Activated naive CD8-positive, alpha-beta T cell treated with anti-CD3 and anti-CD28 coated beads for 36 hours (primary cell): ENCODE measurements at regions not wholly inside any gene's neighbourhood (a gene's known extent, or its start where the extent isn't known, plus 50 kb on each side); places are given as distances from the start of the nearest gene placed in this dataset.
"Not testable (repeated sequence)": the region's sequence is repeated elsewhere in the genome, so short reads cannot be mapped to it uniquely, and the experiment has no call there.

Experiments used
- DNase-seq: peaks from one replicate; pipeline ENCODE4 v3.0.0; 2021
- H3K27ac Mint-ChIP-seq: one replicate; pipeline ENCODE4 v1.8.0; 2022; ENCODE audit warnings: mild to moderate bottlenecking, moderate library complexity, mixed read lengths
- H3K27me3 Mint-ChIP-seq: one replicate; pipeline ENCODE4 v1.8.0; 2022; ENCODE audit warnings: mild to moderate bottlenecking, mixed read lengths
- H3K36me3 Mint-ChIP-seq: one replicate; pipeline ENCODE4 v1.8.0; 2021; ENCODE audit warnings: mild to moderate bottlenecking, mixed read lengths
- H3K4me1 Mint-ChIP-seq: one replicate; pipeline ENCODE4 v1.8.0; 2021; ENCODE audit warnings: mixed read lengths
- H3K4me3 Mint-ChIP-seq: one replicate; pipeline ENCODE4 v1.8.0; 2022; ENCODE audit warnings: mild to moderate bottlenecking, moderate library complexity, mixed read lengths
- H3K9me3 Mint-ChIP-seq: one replicate; pipeline ENCODE4 v1.8.0; 2022; ENCODE audit warnings: mixed read lengths

DNA sequence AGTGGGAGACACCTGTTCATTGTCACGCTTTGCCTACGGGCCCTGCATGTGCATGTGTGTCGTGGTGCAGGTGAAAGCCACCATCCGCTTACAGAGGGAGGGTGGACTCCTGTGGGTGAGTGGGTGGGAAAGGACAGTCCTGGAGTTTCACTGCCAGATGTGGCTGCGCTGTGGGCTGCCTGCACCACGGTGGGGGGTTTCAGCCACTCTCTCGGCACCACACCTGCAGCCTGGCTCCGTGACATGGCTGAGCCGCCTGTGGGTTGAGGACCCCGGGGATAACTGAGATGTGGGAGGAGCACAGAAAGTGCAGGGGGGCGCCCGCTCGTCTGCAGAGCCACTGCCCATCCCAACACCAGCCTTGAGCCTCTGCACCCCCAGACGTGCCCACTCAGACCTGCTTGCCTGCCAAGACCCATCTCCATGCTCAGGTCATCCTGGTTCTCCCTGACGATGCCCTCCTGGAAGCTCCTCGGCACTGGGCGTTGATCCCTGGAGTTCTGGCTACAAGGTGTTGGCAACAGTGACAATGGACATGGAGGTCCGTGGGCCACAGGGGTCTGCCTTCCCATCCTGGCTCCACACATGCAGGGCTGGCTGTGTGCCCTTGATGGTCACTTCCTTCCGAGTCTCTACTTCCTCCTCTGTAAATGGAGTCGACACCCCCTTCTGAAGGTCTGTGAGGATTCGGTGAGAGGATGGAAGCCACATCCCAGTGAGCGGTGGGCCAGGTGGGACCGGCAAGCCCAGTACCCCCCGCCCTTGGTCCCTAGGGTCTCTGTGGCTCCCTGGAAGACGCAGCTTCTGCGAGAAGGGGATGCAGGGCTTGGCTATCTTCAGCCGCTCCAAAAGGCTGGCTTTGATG lies 1007.0 kb downstream of the BRD1 start:
- no peak overlapping the region for H3K4me3 Mint-ChIP-seq
- H3K9me3 Mint-ChIP-seq: no peaks in the 10 kb centered on the region
- no peak overlapping the region for H3K27ac Mint-ChIP-seq
- no peaks in the 10 kb centered on the region for H3K4me1 Mint-ChIP-seq
- no peak for DNase-seq
- H3K36me3 Mint-ChIP-seq: no peaks in the 10 kb centered on the region
- peaks cover 15% of the 10 kb centered on the region for H3K27me3 Mint-ChIP-seq

DNA sequence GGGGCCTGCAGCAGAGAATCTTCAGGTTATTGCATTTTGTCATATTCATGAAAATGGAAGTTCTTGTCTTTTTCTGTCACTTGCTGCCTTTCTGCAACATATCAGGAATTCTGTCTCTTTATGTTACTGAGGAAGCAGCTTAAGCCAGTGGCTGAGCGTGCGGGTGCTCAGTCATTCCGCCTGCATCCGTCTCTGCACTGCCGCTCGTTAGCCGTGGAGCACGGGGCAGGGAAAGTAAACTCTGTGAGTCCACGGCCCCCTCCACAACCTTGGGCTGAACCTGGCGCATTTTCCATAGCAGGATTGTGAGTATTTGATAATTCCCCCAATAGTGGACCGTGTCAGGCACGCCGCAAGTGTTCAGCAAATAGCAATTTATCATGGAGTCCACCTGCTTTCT lies 1007.7 kb downstream of the BRD1 start:
- no peak overlapping the region for H3K27ac Mint-ChIP-seq
- peaks cover 13% of the 10 kb centered on the region for H3K27me3 Mint-ChIP-seq
- no peak for DNase-seq
- no peak overlapping the region for H3K4me3 Mint-ChIP-seq
- H3K36me3 Mint-ChIP-seq: no peaks in the 10 kb centered on the region
- H3K4me1 Mint-ChIP-seq: no peaks in the 10 kb centered on the region
- H3K9me3 Mint-ChIP-seq: no peaks in the 10 kb centered on the region

DNA sequence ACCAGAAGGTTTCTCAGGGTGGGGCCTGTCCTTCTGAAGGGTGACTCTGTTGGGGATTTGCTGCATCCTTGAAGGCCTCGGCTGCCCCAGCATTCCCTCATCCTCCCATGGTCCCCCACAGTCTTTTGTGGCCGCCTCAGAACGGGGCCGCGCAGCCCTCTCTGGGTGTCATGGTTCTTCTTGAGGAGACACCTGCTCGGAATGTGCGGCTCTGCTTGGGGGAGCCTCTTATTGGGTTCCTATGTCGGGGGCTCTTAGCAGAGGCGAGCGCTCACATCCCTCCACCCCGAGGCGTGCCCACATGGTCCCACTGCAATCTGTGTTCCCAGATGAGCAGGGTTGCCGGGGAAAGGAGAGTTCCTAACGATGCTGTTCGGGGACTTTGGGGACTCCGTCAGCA lies 1008.4 kb downstream of the BRD1 start:
- H3K9me3 Mint-ChIP-seq: no peaks in the 10 kb centered on the region
- H3K36me3 Mint-ChIP-seq: no peaks in the 10 kb centered on the region
- H3K4me3 Mint-ChIP-seq: no peak overlapping the region
- peaks cover 13% of the 10 kb centered on the region for H3K27me3 Mint-ChIP-seq
- H3K27ac Mint-ChIP-seq: no peak overlapping the region
- DNase-seq: no peak
- H3K4me1 Mint-ChIP-seq: no peaks in the 10 kb centered on the region

- not testable (repeated sequence) for H3K27ac Mint-ChIP-seq, H3K4me1 Mint-ChIP-seq, H3K4me3 Mint-ChIP-seq, H3K9me3 Mint-ChIP-seq, H3K36me3 Mint-ChIP-seq, DNase-seq, H3K27me3 Mint-ChIP-seq
Observed at GRCh38 chr22:48817491-48817890, 1010.2 kb downstream of the BRD1 start.

DNA sequence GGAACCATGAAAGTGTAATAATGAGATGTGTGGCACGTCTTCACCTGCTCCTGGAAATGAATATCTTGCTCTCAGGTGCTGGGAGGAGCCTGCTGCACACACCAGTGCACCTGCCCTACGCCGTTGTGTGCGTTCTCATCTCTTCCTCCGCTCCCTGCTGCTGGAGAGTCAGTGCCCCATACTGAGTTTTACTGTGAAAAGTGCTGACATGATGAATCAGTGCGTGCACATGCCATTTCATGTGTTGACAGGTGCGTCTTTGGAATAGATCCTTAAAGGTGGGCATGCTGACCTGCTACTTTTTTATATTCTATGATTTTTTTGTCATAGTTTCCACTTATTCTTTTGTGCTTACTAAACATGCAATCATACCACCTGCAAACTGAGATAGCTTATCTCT lies 1015.8 kb downstream of the BRD1 start:
- H3K4me3 Mint-ChIP-seq: no peak overlapping the region
- no peaks in the 10 kb centered on the region for H3K4me1 Mint-ChIP-seq
- DNase-seq: no peak
- H3K27ac Mint-ChIP-seq: no peak overlapping the region
- no peaks in the 10 kb centered on the region for H3K9me3 Mint-ChIP-seq
- no peaks in the 10 kb centered on the region for H3K36me3 Mint-ChIP-seq
- H3K27me3 Mint-ChIP-seq: peaks cover 6% of the 10 kb centered on the region

DNA sequence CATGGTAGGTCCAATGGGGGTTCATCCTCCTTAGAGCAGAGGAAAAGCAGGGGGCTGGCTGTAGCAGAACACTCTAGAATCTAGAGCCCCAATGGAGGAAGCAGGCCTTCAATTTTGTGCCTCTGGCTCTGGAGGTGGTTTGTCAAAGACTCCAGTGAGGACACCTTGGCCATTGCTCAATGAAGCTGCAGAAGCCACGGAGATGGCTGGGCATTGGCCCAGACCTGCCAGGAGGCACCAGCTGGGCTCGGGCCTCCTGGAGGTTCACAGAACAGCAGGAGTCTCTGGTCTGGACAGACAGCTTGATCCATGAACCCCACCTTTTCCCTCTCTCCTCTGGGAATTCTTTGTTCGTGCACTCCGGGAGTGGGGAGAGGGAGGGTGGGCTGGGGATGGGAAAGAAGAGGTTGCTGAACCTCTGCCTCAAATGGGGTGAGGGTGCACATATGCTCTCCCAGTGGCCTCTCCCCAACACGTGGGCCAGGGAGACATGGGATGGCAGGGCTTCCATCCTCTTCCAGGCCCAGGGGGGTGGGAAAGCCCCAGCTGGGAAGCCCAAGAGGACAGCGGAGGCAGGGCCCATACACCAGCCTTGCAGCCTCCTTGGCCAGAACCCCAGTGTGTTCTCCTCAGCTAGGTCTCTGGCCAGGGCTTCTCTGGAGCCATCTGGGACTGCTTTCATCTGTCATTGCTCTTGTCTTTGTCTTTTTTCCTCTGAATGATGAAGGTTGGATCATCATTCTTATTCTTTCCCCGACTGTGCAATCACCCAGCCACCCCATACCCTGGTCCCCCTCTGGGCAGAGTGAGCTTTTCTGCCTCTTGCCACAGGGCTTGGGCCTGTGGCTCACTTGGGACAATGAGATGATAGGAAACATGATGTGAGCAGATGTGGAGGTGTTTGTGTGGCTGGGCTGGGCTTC lies 1019.4 kb downstream of the BRD1 start:
- Mint-ChIP-seq H3K27ac (no peak overlapping the region), H3K4me3 (no peak overlapping the region), H3K4me1 (no peaks in the 10 kb centered on the region), H3K27me3 (peaks cover 6% of the 10 kb centered on the region), H3K9me3 (no peaks in the 10 kb centered on the region), H3K36me3 (no peaks in the 10 kb centered on the region)
- DNase-seq: no peak

- H3K27me3 Mint-ChIP-seq: peaks cover 6% of the 10 kb centered on the region
- H3K4me3 Mint-ChIP-seq: no peak overlapping the region
- no peaks in the 10 kb centered on the region for H3K36me3 Mint-ChIP-seq
- no peak overlapping the region for H3K27ac Mint-ChIP-seq
- no peaks in the 10 kb centered on the region for H3K4me1 Mint-ChIP-seq
- no peak for DNase-seq
- no peaks in the 10 kb centered on the region for H3K9me3 Mint-ChIP-seq
Observed at GRCh38 chr22:48807155-48807554, 1020.5 kb downstream of the BRD1 start.

- no peak for DNase-seq
- H3K4me3 Mint-ChIP-seq: no peak overlapping the region
- no peaks in the 10 kb centered on the region for H3K9me3 Mint-ChIP-seq
- peaks cover 1% of the 10 kb centered on the region for H3K27me3 Mint-ChIP-seq
- H3K27ac Mint-ChIP-seq: no peak overlapping the region
- no peaks in the 10 kb centered on the region for H3K4me1 Mint-ChIP-seq
- H3K36me3 Mint-ChIP-seq: no peaks in the 10 kb centered on the region
Observed at GRCh38 chr22:48806227-48806781, 1021.4 kb downstream of the BRD1 start.

GRCh38 chr22:48805516-48805915 lies 1022.2 kb downstream of the BRD1 start:
- no peaks in the 10 kb centered on the region for H3K4me1 Mint-ChIP-seq
- H3K4me3 Mint-ChIP-seq: no peak overlapping the region

DNA sequence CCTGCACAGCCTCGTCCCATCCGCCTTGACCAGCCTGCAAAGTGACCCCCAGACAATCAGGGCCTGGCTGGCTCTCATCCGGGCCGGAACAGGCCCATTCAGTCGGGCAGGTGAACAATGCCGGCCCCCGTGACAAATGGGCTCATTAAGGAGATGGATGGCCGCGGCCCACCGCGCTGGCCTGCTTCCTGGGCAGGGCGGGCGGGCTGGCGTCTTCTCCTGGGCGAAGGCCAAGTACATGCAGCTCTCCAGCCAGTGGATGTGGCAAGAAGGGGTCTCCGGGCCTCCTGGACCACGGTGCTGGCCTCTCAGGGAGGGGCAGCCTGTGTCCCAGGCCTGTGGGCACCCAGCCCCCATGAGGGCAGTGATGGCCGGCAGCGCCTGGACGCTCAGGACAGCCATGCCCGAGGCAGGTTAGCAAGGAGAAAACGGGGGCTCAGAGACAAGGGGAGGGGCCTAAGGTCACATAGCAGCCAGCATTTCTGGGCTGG lies 1022.8 kb downstream of the BRD1 start:
- H3K9me3 Mint-ChIP-seq: no peaks in the 10 kb centered on the region
- no peaks in the 10 kb centered on the region for H3K36me3 Mint-ChIP-seq

More at GRCh38 chr22:48805516-48805915, 1022.2 kb downstream of the BRD1 start:
- DNase-seq: no peak
- Mint-ChIP-seq H3K27ac (no peak overlapping the region), H3K27me3 (no peaks in the 10 kb centered on the region), H3K9me3 (no peaks in the 10 kb centered on the region), H3K36me3 (no peaks in the 10 kb centered on the region)

GRCh38 chr22:48803948-48804810 lies 1023.5 kb downstream of the BRD1 start:
- Mint-ChIP-seq H3K4me3 (no peak overlapping the region), H3K27me3 (no peaks in the 10 kb centered on the region), H3K36me3 (no peaks in the 10 kb centered on the region), H3K27ac (no peak overlapping the region), H3K4me1 (no peaks in the 10 kb centered on the region), H3K9me3 (no peaks in the 10 kb centered on the region)
- DNase-seq: no peak

More for the DNA sequence above, 1022.8 kb downstream of the BRD1 start:
- Mint-ChIP-seq H3K27me3 (no peaks in the 10 kb centered on the region), H3K4me1 (no peaks in the 10 kb centered on the region), H3K27ac (no peak overlapping the region), H3K4me3 (no peak overlapping the region)
- no peak for DNase-seq

DNA sequence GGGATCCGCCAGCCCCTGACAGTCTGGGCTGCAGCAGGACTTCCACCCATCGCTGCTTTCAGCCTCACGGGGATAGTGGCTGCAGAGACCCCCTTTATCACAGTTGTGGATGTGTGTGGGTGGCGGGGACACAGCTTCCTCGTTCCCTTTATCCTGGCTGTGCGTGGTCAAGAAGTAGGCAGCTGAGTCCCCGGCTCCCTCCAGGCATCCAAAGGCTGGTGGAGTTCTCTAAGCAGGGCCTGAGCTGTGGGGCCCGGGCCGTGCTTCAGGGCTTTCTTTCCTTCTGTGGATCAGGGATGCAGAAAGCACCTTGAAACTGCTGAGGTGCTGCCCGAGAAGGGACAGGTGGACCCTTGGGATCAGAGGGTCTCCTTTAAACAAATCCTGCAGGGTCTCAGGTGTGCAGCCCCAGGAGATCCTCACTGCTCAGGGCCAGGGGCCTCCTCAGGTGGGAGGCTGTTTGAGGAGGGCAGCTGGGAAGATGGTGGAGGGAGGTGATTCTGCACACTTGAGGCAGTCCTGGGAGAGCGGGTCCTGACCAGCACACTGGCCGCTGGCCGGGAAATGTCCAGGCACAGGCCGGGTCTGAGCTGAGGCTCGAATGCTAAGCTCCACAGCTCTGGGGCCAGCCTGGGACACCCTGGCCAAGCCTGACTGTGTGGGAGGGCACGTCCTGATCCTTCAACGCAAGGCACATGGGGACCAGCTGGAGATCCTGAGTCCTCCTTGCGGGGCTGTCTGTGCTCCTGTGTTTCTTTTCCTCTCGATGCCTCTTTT lies 1024.3 kb downstream of the BRD1 start:
- H3K9me3 Mint-ChIP-seq: no peaks in the 10 kb centered on the region
- DNase-seq: no peak
- no peaks in the 10 kb centered on the region for H3K4me1 Mint-ChIP-seq
- H3K27ac Mint-ChIP-seq: no peak overlapping the region
- H3K4me3 Mint-ChIP-seq: no peak overlapping the region
- no peaks in the 10 kb centered on the region for H3K27me3 Mint-ChIP-seq
- H3K36me3 Mint-ChIP-seq: no peaks in the 10 kb centered on the region

- no peak overlapping the region for H3K27ac Mint-ChIP-seq
- no peaks in the 10 kb centered on the region for H3K4me1 Mint-ChIP-seq
- H3K27me3 Mint-ChIP-seq: no peaks in the 10 kb centered on the region
- H3K4me3 Mint-ChIP-seq: no peak overlapping the region
- H3K36me3 Mint-ChIP-seq: no peaks in the 10 kb centered on the region
- H3K9me3 Mint-ChIP-seq: no peaks in the 10 kb centered on the region
- no peak for DNase-seq
Observed at GRCh38 chr22:48802576-48802975, 1025.1 kb downstream of the BRD1 start.
